Astrocyte (in vitro differentiated cells and primary cell): ENCODE measurements at regions not wholly inside any gene's neighbourhood (a gene's known extent, or its start where the extent isn't known, plus 50 kb on each side); places are given as distances from the start of the nearest gene placed in this dataset.
"Not testable (repeated sequence)": the region's sequence is repeated elsewhere in the genome, so short reads cannot be mapped to it uniquely, and the experiment has no call there.

Experiments used
- DNase-seq: peaks from one replicate; pipeline ENCODE4 v3.0.0-alpha.2; 2010; ENCODE audit warnings: low read depth
- FAIRE-seq: peaks from 2 replicates; lab custom pipeline; 2011; peaks lifted over from hg19 to GRCh38; lab: Jason Lieb, UNC
- H2AFZ ChIP-seq: 2 replicates; pipeline ENCODE4 v1.6.0; 2012; ENCODE audit warnings: low read depth, low read length, inconsistent platforms
- H3K27ac ChIP-seq: 2 replicates; pipeline ENCODE4 v1.5.1; 2011; ENCODE audit warnings: low read depth, low read length, inconsistent platforms
- H3K27me3 ChIP-seq: 2 replicates; pipeline ENCODE4 v1.6.0; 2011; ENCODE audit warnings: low read length, inconsistent platforms; ENCODE audit not compliant: insufficient read depth
- H3K36me3 ChIP-seq: 2 replicates; pipeline ENCODE4 v1.5.1; 2011; ENCODE audit warnings: low read length, inconsistent platforms; ENCODE audit not compliant: insufficient read depth
- H3K4me1 ChIP-seq: 2 replicates; pipeline ENCODE4 v1.5.1; 2011; ENCODE audit warnings: low read length, inconsistent platforms; ENCODE audit not compliant: insufficient read depth
- H3K4me2 ChIP-seq: 2 replicates; pipeline ENCODE4 v1.6.0; 2012; ENCODE audit warnings: low read length, inconsistent platforms
- H3K4me3 ChIP-seq: 2 replicates; pipeline ENCODE4 v1.5.1; 2011; ENCODE audit warnings: low read depth, mild to moderate bottlenecking, low read length, inconsistent platforms; ENCODE audit not compliant: insufficient read depth
- H3K79me2 ChIP-seq: 2 replicates; pipeline ENCODE4 v1.6.0; 2012; ENCODE audit warnings: mild to moderate bottlenecking, low read length, inconsistent platforms; ENCODE audit not compliant: insufficient read depth
- H3K9ac ChIP-seq: 2 replicates; pipeline ENCODE4 v1.6.0; 2012; ENCODE audit warnings: mild to moderate bottlenecking, low read length, inconsistent platforms
- H3K9me3 ChIP-seq: 2 replicates; pipeline ENCODE4 v1.5.1; 2012; ENCODE audit warnings: low read depth, mild to moderate bottlenecking, low read length, inconsistent platforms; ENCODE audit not compliant: insufficient read depth
- H4K20me1 ChIP-seq: 2 replicates; pipeline ENCODE4 v1.6.0; 2012; ENCODE audit warnings: low read length, inconsistent platforms; ENCODE audit not compliant: insufficient read depth
- H3K27ac Mint-ChIP-seq: one replicate; pipeline ENCODE4 v1.8.0; 2021; ENCODE audit warnings: mild to moderate bottlenecking, mixed read lengths; ENCODE audit not compliant: unreplicated experiment
- H3K27me3 Mint-ChIP-seq: one replicate; pipeline ENCODE4 v1.8.0; 2021; ENCODE audit warnings: low read depth, mixed read lengths; ENCODE audit not compliant: unreplicated experiment
- H3K36me3 Mint-ChIP-seq: one replicate; pipeline ENCODE4 v1.8.0; 2021; ENCODE audit warnings: low read depth, mixed read lengths; ENCODE audit not compliant: unreplicated experiment
- H3K4me1 Mint-ChIP-seq: one replicate; pipeline ENCODE4 v1.8.0; 2021; ENCODE audit warnings: low read depth, mixed read lengths; ENCODE audit not compliant: unreplicated experiment
- H3K4me3 Mint-ChIP-seq: one replicate; pipeline ENCODE4 v1.8.0; 2021; ENCODE audit warnings: mild to moderate bottlenecking, moderate library complexity, mixed read lengths; ENCODE audit not compliant: unreplicated experiment
- H3K9me3 Mint-ChIP-seq: one replicate; pipeline ENCODE4 v1.8.0; 2021; ENCODE audit warnings: mild to moderate bottlenecking, mixed read lengths; ENCODE audit not compliant: unreplicated experiment
- CTCF ChIP-seq: IDR thresholded peaks from 2 replicates; pipeline ENCODE4 v1.5.1; 2011; ENCODE audit warnings: low read depth, mild to moderate bottlenecking, inconsistent platforms, low read length, moderate library complexity; ENCODE audit not compliant: insufficient read depth
- EZH2 ChIP-seq: IDR thresholded peaks from 2 replicates; pipeline ENCODE4 v1.6.1; 2012; ENCODE audit warnings: mild to moderate bottlenecking, low read length, inconsistent platforms; ENCODE audit not compliant: insufficient read depth

- Histone ChIP-seq H3K79me2 (no peaks in the 10 kb centered on the region), H4K20me1 (no peaks in the 10 kb centered on the region), H3K36me3 (no peaks in the 10 kb centered on the region), H3K4me2 (no peak overlapping the region), H3K9ac (no peak overlapping the region), H3K27ac (no peak overlapping the region), H3K4me1 (no peaks in the 10 kb centered on the region), H3K4me3 (no peak overlapping the region), H3K9me3 (no peaks in the 10 kb centered on the region), H3K27me3 (no peaks in the 10 kb centered on the region), H2AFZ (no peak overlapping the region)
- Mint-ChIP-seq H3K27me3 (no peaks in the 10 kb centered on the region), H3K27ac (no peak overlapping the region), H3K4me1 (no peaks in the 10 kb centered on the region), H3K36me3 (no peaks in the 10 kb centered on the region), H3K9me3 (peaks cover 4% of the 10 kb centered on the region), H3K4me3 (no peak overlapping the region)
- no peak for DNase-seq
- FAIRE-seq, result no peak
- TF ChIP-seq EZH2 (no peak), CTCF (no peak)
Observed at GRCh38 chr6:78797270-78797669, 70.1 kb upstream of the IRAK1BP1 start.

DNA sequence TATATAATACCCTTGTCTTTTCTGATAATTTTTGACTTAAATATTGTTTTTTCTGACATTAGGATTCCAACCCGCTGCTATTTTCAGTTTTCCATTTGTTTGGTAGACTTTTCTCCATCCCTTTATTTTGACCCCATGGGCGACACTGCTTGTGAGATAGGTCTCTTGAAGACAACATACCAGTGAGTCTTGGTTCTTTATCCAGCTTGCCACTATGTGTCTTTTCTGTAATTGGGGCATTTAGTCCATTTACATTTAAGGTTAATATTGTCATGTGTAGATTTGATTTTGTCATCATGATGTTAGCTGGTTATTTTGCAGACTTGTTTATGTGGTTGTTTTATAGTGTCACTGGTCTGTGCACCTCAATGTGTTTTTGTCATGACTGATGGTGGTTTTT lies 67.7 kb upstream of the IRAK1BP1 start:
- Histone ChIP-seq H3K4me3 (no peak overlapping the region), H3K9me3 (no peaks in the 10 kb centered on the region), H4K20me1 (no peaks in the 10 kb centered on the region), H3K27ac (no peak overlapping the region), H3K27me3 (no peaks in the 10 kb centered on the region), H3K36me3 (no peaks in the 10 kb centered on the region), H3K79me2 (no peaks in the 10 kb centered on the region), H3K4me1 (no peaks in the 10 kb centered on the region), H3K4me2 (no peak overlapping the region), H3K9ac (no peak overlapping the region), H2AFZ (no peak overlapping the region)
- Mint-ChIP-seq H3K4me1 (no peaks in the 10 kb centered on the region), H3K4me3 (no peak overlapping the region), H3K36me3 (no peaks in the 10 kb centered on the region), H3K27me3 (no peaks in the 10 kb centered on the region), H3K9me3 (peaks cover 11% of the 10 kb centered on the region), H3K27ac (no peak overlapping the region)
- FAIRE-seq (no peak), DNase-seq (no peak)
- TF ChIP-seq EZH2, result no peak
- no peak for TF ChIP-seq CTCF

DNA sequence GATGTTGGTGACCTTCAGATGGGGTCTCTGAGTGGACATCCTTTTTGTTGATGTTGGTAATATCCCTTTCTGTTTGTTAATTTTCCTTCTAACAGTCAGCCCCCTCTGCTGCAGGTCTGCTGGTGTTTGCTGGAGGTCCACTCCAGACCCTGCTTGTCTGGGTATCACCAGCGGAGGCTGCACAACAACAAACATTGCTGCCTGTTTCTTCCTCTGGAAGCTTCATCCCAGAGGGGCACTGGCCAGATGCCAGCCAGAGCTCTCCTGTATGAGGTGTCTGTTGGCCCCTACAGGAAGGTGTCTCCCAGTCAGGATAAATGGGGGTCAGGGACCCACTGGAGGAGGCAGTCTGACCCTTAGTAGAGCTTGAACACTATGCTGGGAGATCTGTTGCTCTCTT lies 60.6 kb upstream of the IRAK1BP1 start:
- FAIRE-seq, H2AFZ ChIP-seq, H3K27me3 Mint-ChIP-seq, H3K9me3 Mint-ChIP-seq, H3K36me3 ChIP-seq, H4K20me1 ChIP-seq, H3K4me3 ChIP-seq, H3K9ac ChIP-seq, H3K27ac ChIP-seq, DNase-seq, H3K4me1 ChIP-seq, H3K9me3 ChIP-seq, H3K27ac Mint-ChIP-seq, H3K79me2 ChIP-seq, H3K4me1 Mint-ChIP-seq, H3K4me3 Mint-ChIP-seq, H3K4me2 ChIP-seq, H3K27me3 ChIP-seq, H3K36me3 Mint-ChIP-seq: not testable (repeated sequence)

- not testable (repeated sequence) for H3K27ac Mint-ChIP-seq, H3K4me3 ChIP-seq, DNase-seq, FAIRE-seq, H3K27ac ChIP-seq, H3K27me3 Mint-ChIP-seq, H3K36me3 ChIP-seq, H3K9me3 Mint-ChIP-seq, H2AFZ ChIP-seq, H3K9ac ChIP-seq, H3K4me3 Mint-ChIP-seq, H3K79me2 ChIP-seq, H3K4me1 ChIP-seq, H3K4me1 Mint-ChIP-seq, H3K27me3 ChIP-seq, H3K9me3 ChIP-seq, H3K36me3 Mint-ChIP-seq, H3K4me2 ChIP-seq, H4K20me1 ChIP-seq
Observed at GRCh38 chr6:78807655-78808355, 59.5 kb upstream of the IRAK1BP1 start.
